Endothelial cell of umbilical vein (primary cell): ENCODE measurements at regions not wholly inside any gene's neighbourhood (a gene's known extent, or its start where the extent isn't known, plus 50 kb on each side); places are given as distances from the start of the nearest gene placed in this dataset.

Source experiments
- EZH2 ChIP-seq: IDR thresholded peaks from 2 replicates; pipeline ENCODE4 v1.6.1; 2012; ENCODE audit warnings: borderline replicate concordance, low read depth, mild to moderate bottlenecking, moderate library complexity, low read length, inconsistent platforms; ENCODE audit not compliant: severe bottlenecking
- JUN ChIP-seq: IDR thresholded peaks from 2 replicates; pipeline ENCODE4 v1.6.1; 2011; ENCODE audit warnings: borderline replicate concordance, low read depth; ENCODE audit not compliant: insufficient read length, insufficient read depth
- POLR2A ChIP-seq: IDR thresholded peaks from 2 replicates; pipeline ENCODE4 v1.6.1; 2012; ENCODE audit warnings: low read depth, mild to moderate bottlenecking, control low read depth, low read length
- TF ChIP-seq, protein P1 (sequence below), 2 donors: IDR thresholded peaks; 1 replicate in 1 of 2; 2 replicates in 1 of 2; pipeline ENCODE4 v1.5.1; 2011; ENCODE audit warnings: low read length in 2 of 2, mild to moderate bottlenecking in 2 of 2, moderate library complexity in 2 of 2, control low read depth in 1 of 2, inconsistent platforms in 1 of 2, low read depth in 1 of 2; ENCODE audit not compliant: insufficient read depth in 1 of 2; ENCODE audit errors: extremely low read depth in 1 of 2
- TF ChIP-seq, protein P2 (sequence below): IDR thresholded peaks from 2 replicates; pipeline ENCODE4 v1.6.1; 2011; ENCODE audit not compliant: insufficient read depth, insufficient read length

DNA sequence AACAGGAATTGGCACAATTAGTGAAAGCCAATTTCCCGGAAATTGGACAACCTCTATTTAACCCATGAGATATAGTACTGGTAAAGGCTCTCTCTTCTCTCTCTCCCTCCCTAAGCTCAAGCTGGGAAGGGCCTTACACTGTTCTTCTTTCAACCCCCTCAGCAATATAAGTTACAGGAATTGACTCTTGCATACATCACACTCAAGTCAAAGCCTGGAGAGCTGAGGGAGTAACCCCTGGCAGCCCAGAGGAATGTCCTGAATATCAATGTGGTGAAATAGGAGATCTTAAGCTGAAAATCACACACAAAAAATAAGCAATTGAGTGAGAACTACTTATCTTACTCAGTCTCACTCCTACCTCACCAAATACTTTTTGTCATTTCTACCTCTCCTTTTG, 186.9 kb upstream of the SPOCK3 start:
- TF ChIP-seq, protein P1, sequence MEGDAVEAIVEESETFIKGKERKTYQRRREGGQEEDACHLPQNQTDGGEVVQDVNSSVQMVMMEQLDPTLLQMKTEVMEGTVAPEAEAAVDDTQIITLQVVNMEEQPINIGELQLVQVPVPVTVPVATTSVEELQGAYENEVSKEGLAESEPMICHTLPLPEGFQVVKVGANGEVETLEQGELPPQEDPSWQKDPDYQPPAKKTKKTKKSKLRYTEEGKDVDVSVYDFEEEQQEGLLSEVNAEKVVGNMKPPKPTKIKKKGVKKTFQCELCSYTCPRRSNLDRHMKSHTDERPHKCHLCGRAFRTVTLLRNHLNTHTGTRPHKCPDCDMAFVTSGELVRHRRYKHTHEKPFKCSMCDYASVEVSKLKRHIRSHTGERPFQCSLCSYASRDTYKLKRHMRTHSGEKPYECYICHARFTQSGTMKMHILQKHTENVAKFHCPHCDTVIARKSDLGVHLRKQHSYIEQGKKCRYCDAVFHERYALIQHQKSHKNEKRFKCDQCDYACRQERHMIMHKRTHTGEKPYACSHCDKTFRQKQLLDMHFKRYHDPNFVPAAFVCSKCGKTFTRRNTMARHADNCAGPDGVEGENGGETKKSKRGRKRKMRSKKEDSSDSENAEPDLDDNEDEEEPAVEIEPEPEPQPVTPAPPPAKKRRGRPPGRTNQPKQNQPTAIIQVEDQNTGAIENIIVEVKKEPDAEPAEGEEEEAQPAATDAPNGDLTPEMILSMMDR (IDR thresholded peaks at IDR 0.05; ENCODE audit: extremely low read depth in 1 of 2, insufficient read depth in 1 of 2, low read depth in 1 of 2, low read length in 2 of 2): no peak
- no peak for TF ChIP-seq JUN
- TF ChIP-seq POLR2A: no peak
- no peak for TF ChIP-seq EZH2
- TF ChIP-seq, protein P2, sequence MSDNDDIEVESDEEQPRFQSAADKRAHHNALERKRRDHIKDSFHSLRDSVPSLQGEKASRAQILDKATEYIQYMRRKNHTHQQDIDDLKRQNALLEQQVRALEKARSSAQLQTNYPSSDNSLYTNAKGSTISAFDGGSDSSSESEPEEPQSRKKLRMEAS: no peak
